A673 (cell line): ENCODE measurements at regions not wholly inside any gene's neighbourhood (a gene's known extent, or its start where the extent isn't known, plus 50 kb on each side); places are given as distances from the start of the nearest gene placed in this dataset.

Experiments
- BruUV-seq: library from RNA; stranded (reverse); fragments of 400-500 nt; replicated peaks from 2 replicates; lab custom pipeline; 2021; lab: Mats Ljungman, UMichigan
- CTCF ChIA-PET: fragments of 300-600 bp; sonication (Branson Sonifier 250); formaldehyde crosslinking; loops from one replicate; lab custom pipeline; 2022; ENCODE audit warnings: antibody characterized with exemption; lab: Charles Lee
- POLR2A ChIA-PET: fragments of 300-600 bp; sonication (Branson Sonifier 250); formaldehyde crosslinking; loops from one replicate; lab custom pipeline; 2022; ENCODE audit warnings: antibody characterized with exemption; ENCODE audit not compliant: low non-redundant PET; lab: Charles Lee
- DNase-seq: peaks from one replicate; pipeline ENCODE4 v3.0.0-alpha.2; 2015; ENCODE audit warnings: low spot score
- H3K27ac ChIP-seq: fragments of 200-600 bp; sonication (generic); 2 replicates; pipeline ENCODE4 v1.5.1; 2016; ENCODE audit warnings: mixed run types, low read depth, mild to moderate bottlenecking, mixed read lengths, antibody characterized with exemption, low read length; ENCODE audit not compliant: poor library complexity, severe bottlenecking
- H3K27me3 ChIP-seq: fragments of 200-600 bp; sonication (generic); replicated peaks from 2 replicates; pipeline ENCODE4 v1.6.1; 2017; ENCODE audit warnings: mixed run types, low read depth, mild to moderate bottlenecking, mixed read lengths, antibody characterized with exemption, low read length; ENCODE audit not compliant: insufficient read depth, poor library complexity
- H3K36me3 ChIP-seq: fragments of 200-600 bp; sonication (generic); 2 replicates; pipeline ENCODE4 v1.6.1; 2016; ENCODE audit warnings: mixed run types, mild to moderate bottlenecking, mixed read lengths, antibody characterized with exemption, low read length; ENCODE audit not compliant: insufficient read depth, poor library complexity, severe bottlenecking
- H3K4me1 ChIP-seq: fragments of 200-600 bp; sonication (generic); 2 replicates; pipeline ENCODE4 v1.6.1; 2017; ENCODE audit warnings: mixed run types, mild to moderate bottlenecking, mixed read lengths, antibody characterized with exemption, low read length; ENCODE audit not compliant: insufficient read depth, poor library complexity, severe bottlenecking
- H3K4me3 ChIP-seq: fragments of 200-600 bp; sonication (generic); 2 replicates; pipeline ENCODE4 v1.5.1; 2016; ENCODE audit warnings: low read depth, mixed run types, mild to moderate bottlenecking, mixed read lengths, low read length; ENCODE audit not compliant: poor library complexity, severe bottlenecking
- H3K9me3 ChIP-seq: fragments of 200-600 bp; sonication (generic); 2 replicates; pipeline ENCODE4 v1.6.1; 2016; ENCODE audit warnings: mixed run types, low read depth, mild to moderate bottlenecking, mixed read lengths, antibody characterized with exemption, low read length; ENCODE audit not compliant: poor library complexity, severe bottlenecking
- EZH2 ChIP-seq: fragments of 200-600 bp; sonication (generic); IDR thresholded peaks from 2 replicates; pipeline ENCODE4 v1.6.1; 2017; ENCODE audit warnings: borderline replicate concordance, low read depth, mild to moderate bottlenecking, mixed read lengths, antibody characterized with exemption, low read length; ENCODE audit not compliant: poor library complexity, severe bottlenecking
- intact Hi-C: fragments of 100-400 bp; cut with micrococcal nuclease; formaldehyde crosslinking; loops from one replicate; pipeline ENCODE4 v1.10.0; 2022; ENCODE audit not compliant: unreplicated experiment
- TF ChIP-seq, protein P1 (sequence below): fragments of 300-800, 200-600 bp; sonication (generic); conservative IDR thresholded peaks from 2 replicates; pipeline ENCODE4 v1.5.1; 2017; ENCODE audit warnings: low read depth, mild to moderate bottlenecking, antibody characterized with exemption, low read length, moderate library complexity, mixed read lengths

DNA sequence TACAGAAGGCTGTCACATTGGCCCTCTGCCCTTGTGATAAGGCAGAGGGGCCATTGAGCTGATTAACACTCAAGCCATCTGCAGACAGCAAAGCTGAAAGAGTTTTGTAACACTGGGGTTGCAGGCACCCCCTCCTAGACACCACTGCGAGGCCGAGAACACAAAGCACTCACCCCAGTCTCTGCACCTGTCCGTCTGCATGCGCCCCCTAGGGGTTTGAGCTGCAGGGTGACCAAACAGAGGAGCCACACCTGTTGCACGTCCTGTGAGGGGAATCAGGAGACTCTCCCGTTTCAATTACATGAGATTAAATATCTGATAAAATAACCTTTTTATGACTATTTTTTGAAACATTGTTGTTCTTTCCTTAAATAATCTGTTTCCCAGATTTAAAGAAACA is 1180.4 kb downstream of the CDH9 start:
- Histone ChIP-seq H3K9me3 (peaks cover under 1% of the 10 kb centered on the region), H3K27ac (no peak overlapping the region), H3K4me1 (no peaks in the 10 kb centered on the region), H3K27me3 (no peaks in the 10 kb centered on the region), H3K4me3 (no peak overlapping the region), H3K36me3 (no peaks in the 10 kb centered on the region)
- peak; percentile 1 for DNase-seq
- no TSS peak for BruUV-seq
- POLR2A ChIA-PET = no interaction called here
- TF ChIP-seq, protein P1, sequence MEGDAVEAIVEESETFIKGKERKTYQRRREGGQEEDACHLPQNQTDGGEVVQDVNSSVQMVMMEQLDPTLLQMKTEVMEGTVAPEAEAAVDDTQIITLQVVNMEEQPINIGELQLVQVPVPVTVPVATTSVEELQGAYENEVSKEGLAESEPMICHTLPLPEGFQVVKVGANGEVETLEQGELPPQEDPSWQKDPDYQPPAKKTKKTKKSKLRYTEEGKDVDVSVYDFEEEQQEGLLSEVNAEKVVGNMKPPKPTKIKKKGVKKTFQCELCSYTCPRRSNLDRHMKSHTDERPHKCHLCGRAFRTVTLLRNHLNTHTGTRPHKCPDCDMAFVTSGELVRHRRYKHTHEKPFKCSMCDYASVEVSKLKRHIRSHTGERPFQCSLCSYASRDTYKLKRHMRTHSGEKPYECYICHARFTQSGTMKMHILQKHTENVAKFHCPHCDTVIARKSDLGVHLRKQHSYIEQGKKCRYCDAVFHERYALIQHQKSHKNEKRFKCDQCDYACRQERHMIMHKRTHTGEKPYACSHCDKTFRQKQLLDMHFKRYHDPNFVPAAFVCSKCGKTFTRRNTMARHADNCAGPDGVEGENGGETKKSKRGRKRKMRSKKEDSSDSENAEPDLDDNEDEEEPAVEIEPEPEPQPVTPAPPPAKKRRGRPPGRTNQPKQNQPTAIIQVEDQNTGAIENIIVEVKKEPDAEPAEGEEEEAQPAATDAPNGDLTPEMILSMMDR = peak; percentile 37; the same call in 1 of the 2 replicates
- TF ChIP-seq EZH2 = no peak
- intact Hi-C loops = no loop called here
- CTCF ChIA-PET = no interaction called here

DNA sequence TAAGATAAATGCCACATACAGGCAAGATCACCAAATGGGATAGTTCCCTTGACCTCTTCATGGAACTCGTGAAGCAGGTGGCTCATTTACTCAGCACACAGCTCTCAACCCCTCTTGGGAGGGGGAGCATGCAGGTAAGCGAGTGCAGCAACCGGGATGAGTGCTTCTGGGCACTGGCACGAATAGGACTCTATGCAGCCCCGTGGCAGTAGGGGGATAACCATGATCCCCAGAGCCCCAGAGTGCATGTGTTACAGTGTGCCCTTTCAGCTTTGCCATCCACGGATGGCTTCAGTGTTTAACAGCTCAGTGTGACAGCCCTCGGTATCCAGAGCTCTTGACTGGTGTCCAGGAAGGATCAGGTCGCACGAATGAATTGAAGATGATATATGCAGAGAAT is 1187.1 kb downstream of the CDH9 start:
- DNase-seq = no peak
- H3K27me3 ChIP-seq = no peaks in the 10 kb centered on the region
- CTCF ChIA-PET = no interaction called here
- H3K4me3 ChIP-seq = no peak overlapping the region
- H3K9me3 ChIP-seq = no peaks in the 10 kb centered on the region
- no peaks in the 10 kb centered on the region for H3K36me3 ChIP-seq
- POLR2A ChIA-PET = no interaction called here
- TF ChIP-seq, protein P1 = no peak
- no peak overlapping the region for H3K27ac ChIP-seq
- BruUV-seq = no TSS peak
- H3K4me1 ChIP-seq = no peaks in the 10 kb centered on the region
- intact Hi-C loops = no loop called here

DNA sequence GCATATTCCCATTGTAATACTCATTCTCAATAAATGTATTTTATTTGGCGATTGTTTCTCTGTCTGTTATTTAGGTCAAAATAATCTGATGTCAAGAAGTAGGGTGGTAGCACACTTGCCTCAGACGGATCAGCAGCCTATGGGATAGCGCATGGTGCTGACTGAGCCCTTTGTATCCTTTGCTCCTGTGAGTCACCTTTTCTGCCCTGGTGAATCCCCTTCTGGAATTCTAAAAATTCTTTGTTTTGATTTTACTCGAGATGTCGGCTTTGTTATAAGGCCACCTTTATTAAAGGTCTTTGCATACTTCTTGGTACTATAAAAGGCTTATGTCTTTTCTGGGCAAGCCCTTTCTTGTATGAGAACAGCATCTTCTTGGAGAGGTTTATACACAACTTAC is 1187.8 kb downstream of the CDH9 start:
- Histone ChIP-seq H3K27ac (no peak overlapping the region), H3K9me3 (peaks cover 2% of the 10 kb centered on the region), H3K4me3 (no peak overlapping the region), H3K27me3 (no peaks in the 10 kb centered on the region), H3K36me3 (no peaks in the 10 kb centered on the region), H3K4me1 (no peaks in the 10 kb centered on the region)
- ChIA-PET CTCF (no interaction called here), POLR2A (no interaction called here)
- no TSS peak for BruUV-seq
- intact Hi-C loops = no loop called here
- TF ChIP-seq EZH2 = no peak
- TF ChIP-seq, protein P1 = no peak
- DNase-seq = no peak
